Mesenchymal stem cell (in vitro differentiated cells and primary cell): ENCODE measurements at regions not wholly inside any gene's neighbourhood (a gene's known extent, or its start where the extent isn't known, plus 50 kb on each side); places are given as distances from the start of the nearest gene placed in this dataset. TPM values are rescaled to one million over a fixed set of nuclear protein-coding genes. Genes with fewer than 3 reads are reported as not detected.

Experiments used
- small RNA-seq: library from polyadenylated mRNA; stranded (forward); fragments of <200 nt; extraction: miRNeasy Mini kit (QIAGEN cat#:217004); gene quantifications from one replicate; pipeline ENCODE3, GENCODE V24; 2013; ENCODE audit warnings: low read depth

Small RNAs in the stretch of these regions (small RNA-seq; reads per million reads assigned to genes)
- not detected for gene MIR378G
